Neural crest cell (in vitro differentiated cells): ENCODE measurements at regions not wholly inside any gene's neighbourhood (a gene's known extent, or its start where the extent isn't known, plus 50 kb on each side); places are given as distances from the start of the nearest gene placed in this dataset.

ENCODE experiments used
- DNase-seq: peaks from one replicate; pipeline ENCODE4 v3.0.0; 2021; ENCODE audit warnings: low read depth, mixed read lengths, low spot score
- H3K27ac Mint-ChIP-seq: one replicate; pipeline ENCODE4 v1.8.0; 2021; ENCODE audit warnings: mild to moderate bottlenecking, mixed read lengths; ENCODE audit not compliant: unreplicated experiment
- H3K27me3 Mint-ChIP-seq: 2 replicates; pipeline ENCODE4 v1.8.0; 2021; ENCODE audit warnings: low read depth, mild to moderate bottlenecking, mixed read lengths
- H3K36me3 Mint-ChIP-seq: 2 replicates; pipeline ENCODE4 v1.8.0; 2021; ENCODE audit warnings: low read depth, mild to moderate bottlenecking, mixed read lengths
- H3K4me1 Mint-ChIP-seq: 2 replicates; pipeline ENCODE4 v1.8.0; 2021; ENCODE audit warnings: mixed read lengths
- H3K4me3 Mint-ChIP-seq: one replicate; pipeline ENCODE4 v1.8.0; 2021; ENCODE audit warnings: mild to moderate bottlenecking, mixed read lengths
- H3K9me3 Mint-ChIP-seq: 2 replicates; pipeline ENCODE4 v1.8.0; 2021; ENCODE audit warnings: mixed read lengths
- TF ChIP-seq, protein P1 (sequence below): fragments of 200-600 bp; sonication (generic); conservative IDR thresholded peaks from 2 replicates; pipeline ENCODE4 v1.5.0; 2021; ENCODE audit warnings: antibody characterized with exemption, mild to moderate bottlenecking

DNA sequence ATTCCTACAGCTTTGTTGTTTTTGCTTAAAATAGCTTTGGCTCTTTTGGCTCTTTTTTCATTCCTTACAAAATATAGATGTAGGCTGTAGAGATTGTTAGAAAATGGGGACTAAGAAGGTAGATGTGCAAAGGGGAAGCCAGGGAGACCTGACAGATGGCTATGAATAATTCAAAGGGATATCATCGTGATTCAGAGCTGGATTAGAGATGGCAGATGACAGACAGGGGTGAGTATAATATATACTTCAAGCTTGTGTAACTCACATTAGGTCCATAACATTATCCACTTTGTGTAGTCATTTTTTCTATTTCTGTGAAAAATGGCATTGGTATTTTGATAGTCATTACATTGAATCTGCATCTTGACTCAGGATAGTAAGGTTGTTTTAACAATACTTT lies 422.9 kb upstream of the ST6GAL2 start:
- TF ChIP-seq, protein P1, sequence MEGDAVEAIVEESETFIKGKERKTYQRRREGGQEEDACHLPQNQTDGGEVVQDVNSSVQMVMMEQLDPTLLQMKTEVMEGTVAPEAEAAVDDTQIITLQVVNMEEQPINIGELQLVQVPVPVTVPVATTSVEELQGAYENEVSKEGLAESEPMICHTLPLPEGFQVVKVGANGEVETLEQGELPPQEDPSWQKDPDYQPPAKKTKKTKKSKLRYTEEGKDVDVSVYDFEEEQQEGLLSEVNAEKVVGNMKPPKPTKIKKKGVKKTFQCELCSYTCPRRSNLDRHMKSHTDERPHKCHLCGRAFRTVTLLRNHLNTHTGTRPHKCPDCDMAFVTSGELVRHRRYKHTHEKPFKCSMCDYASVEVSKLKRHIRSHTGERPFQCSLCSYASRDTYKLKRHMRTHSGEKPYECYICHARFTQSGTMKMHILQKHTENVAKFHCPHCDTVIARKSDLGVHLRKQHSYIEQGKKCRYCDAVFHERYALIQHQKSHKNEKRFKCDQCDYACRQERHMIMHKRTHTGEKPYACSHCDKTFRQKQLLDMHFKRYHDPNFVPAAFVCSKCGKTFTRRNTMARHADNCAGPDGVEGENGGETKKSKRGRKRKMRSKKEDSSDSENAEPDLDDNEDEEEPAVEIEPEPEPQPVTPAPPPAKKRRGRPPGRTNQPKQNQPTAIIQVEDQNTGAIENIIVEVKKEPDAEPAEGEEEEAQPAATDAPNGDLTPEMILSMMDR: no peak
- Mint-ChIP-seq H3K4me1 (peaks cover 8% of the 10 kb centered on the region), H3K36me3 (no peaks in the 10 kb centered on the region), H3K27me3 (no peaks in the 10 kb centered on the region), H3K4me3 (no peak overlapping the region), H3K27ac (no peak overlapping the region), H3K9me3 (peaks cover 5% of the 10 kb centered on the region)
- no peak for DNase-seq

DNA sequence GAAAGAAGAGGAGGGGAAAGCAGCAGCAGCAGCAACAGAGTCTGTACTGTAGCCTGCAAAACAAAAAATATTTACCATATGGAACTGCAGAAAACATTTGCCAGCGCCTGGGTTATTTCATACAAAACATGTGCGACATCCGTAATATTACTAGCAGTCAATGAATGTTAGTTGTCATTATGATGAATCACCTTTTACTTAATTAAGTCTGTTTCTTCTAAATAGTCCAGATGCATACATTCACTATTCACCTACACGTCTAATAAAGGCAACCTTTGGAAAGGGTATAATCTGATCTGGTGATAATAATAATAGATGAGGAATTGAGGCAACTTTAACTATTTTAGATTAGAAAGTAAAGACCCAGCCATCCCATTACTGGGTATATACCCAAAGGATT lies 426.3 kb upstream of the ST6GAL2 start:
- H3K27ac Mint-ChIP-seq: no peak overlapping the region
- H3K36me3 Mint-ChIP-seq: no peaks in the 10 kb centered on the region
- H3K27me3 Mint-ChIP-seq: no peaks in the 10 kb centered on the region
- no peak overlapping the region for H3K4me3 Mint-ChIP-seq
- DNase-seq: no peak
- H3K9me3 Mint-ChIP-seq: peaks cover 5% of the 10 kb centered on the region
- TF ChIP-seq, protein P1: no peak
- H3K4me1 Mint-ChIP-seq: no peaks in the 10 kb centered on the region

DNA sequence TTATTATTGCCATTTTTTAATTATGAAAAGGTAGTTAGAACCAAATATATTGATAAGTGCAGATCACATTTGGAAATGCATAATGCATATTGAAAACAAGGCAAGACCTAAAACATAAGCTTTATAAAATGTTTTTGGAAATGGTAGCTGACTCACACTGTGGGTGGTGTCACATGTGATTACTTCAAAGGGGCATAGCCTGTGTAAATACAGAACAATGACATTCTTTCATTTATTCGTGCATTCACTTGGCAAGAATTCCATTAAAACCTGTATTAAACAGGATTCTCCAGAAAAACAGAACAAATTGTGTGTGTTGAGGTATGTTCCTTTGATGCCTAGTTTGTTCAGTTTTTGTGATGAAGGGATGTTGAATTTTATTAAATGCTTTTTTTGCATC lies 427.3 kb upstream of the ST6GAL2 start:
- Mint-ChIP-seq H3K36me3 (no peaks in the 10 kb centered on the region), H3K4me1 (no peaks in the 10 kb centered on the region), H3K4me3 (no peak overlapping the region), H3K27me3 (no peaks in the 10 kb centered on the region), H3K27ac (no peak overlapping the region), H3K9me3 (peaks cover 5% of the 10 kb centered on the region)
- no peak for DNase-seq
- TF ChIP-seq, protein P1: no peak

DNA sequence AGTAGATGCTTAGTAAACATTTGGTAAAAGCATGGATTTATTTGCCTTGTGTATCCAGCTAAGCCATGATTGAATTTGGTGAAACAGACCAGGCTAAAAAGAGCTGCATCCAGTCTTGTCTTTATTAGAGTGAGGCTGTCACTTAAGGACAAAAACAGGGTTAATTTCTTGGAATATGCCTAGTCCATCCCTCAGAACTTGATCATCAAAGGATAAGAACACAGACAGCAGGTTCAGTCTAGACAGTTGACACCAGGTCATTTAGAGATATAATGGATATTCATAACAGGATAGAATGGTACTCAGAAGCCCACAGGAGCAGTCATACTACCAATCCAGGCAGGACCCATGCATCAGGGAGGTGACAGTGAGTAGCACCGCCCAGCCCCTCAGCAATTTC lies 434.9 kb upstream of the ST6GAL2 start:
- H3K4me1 Mint-ChIP-seq: peaks cover 1% of the 10 kb centered on the region

DNA sequence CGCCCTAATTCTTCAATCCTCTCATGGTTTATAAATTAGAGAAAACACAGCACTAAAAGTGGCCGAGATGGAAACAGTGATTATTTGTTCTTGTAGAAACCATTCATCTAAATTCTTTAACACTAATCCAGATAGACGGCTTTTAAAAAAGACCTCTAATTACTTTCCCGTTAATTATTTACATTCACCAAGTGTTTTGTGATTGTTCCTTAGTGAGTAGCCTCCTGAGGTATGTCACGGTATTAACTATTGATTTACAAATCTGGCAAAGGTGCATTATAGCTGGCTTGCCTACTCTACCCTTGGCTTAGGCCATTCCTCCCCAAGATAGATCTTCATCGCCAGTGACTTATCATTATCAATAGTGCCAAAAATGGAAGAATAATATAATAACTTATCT lies 436.4 kb upstream of the ST6GAL2 start:
- Mint-ChIP-seq H3K27me3 (no peaks in the 10 kb centered on the region), H3K4me1 (peaks cover 13% of the 10 kb centered on the region), H3K4me3 (no peak overlapping the region), H3K36me3 (peaks cover 2% of the 10 kb centered on the region), H3K27ac (no peak overlapping the region), H3K9me3 (peaks cover 11% of the 10 kb centered on the region)
- no peak for DNase-seq
- TF ChIP-seq, protein P1: no peak

More for the DNA sequence above, 434.9 kb upstream of the ST6GAL2 start:
- no peaks in the 10 kb centered on the region for H3K27me3 Mint-ChIP-seq
- no peak for DNase-seq
- TF ChIP-seq, protein P1: no peak
- H3K36me3 Mint-ChIP-seq: peaks cover 2% of the 10 kb centered on the region
- peaks cover 3% of the 10 kb centered on the region for H3K9me3 Mint-ChIP-seq
- no peak overlapping the region for H3K4me3 Mint-ChIP-seq
- H3K27ac Mint-ChIP-seq: no peak overlapping the region
